ENCODE measurements at regions not wholly inside any gene's neighbourhood (a gene's known extent, or its start where the extent isn't known, plus 50 kb on each side); places are given as distances from the start of the nearest gene placed in this dataset.

GRCh38 chr1:8135250-8135649 is 109.1 kb upstream of the ERRFI1 start:
- Mint-ChIP-seq H3K27me3 (ENCODE audit: unreplicated experiment) (peaks cover 1% of the 10 kb centered on the region), H3K4me1 (ENCODE audit: unreplicated experiment) (peaks cover 6% of the 10 kb centered on the region), H3K9me3 (ENCODE audit: unreplicated experiment) (no peaks in the 10 kb centered on the region), H3K27ac (ENCODE audit: unreplicated experiment) (no peak overlapping the region), H3K36me3 (ENCODE audit: low read depth, unreplicated experiment) (no peaks in the 10 kb centered on the region), H3K4me3 (ENCODE audit: unreplicated experiment) (no peak overlapping the region)
- TF ChIP-seq, protein P1, sequence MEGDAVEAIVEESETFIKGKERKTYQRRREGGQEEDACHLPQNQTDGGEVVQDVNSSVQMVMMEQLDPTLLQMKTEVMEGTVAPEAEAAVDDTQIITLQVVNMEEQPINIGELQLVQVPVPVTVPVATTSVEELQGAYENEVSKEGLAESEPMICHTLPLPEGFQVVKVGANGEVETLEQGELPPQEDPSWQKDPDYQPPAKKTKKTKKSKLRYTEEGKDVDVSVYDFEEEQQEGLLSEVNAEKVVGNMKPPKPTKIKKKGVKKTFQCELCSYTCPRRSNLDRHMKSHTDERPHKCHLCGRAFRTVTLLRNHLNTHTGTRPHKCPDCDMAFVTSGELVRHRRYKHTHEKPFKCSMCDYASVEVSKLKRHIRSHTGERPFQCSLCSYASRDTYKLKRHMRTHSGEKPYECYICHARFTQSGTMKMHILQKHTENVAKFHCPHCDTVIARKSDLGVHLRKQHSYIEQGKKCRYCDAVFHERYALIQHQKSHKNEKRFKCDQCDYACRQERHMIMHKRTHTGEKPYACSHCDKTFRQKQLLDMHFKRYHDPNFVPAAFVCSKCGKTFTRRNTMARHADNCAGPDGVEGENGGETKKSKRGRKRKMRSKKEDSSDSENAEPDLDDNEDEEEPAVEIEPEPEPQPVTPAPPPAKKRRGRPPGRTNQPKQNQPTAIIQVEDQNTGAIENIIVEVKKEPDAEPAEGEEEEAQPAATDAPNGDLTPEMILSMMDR (IDR thresholded peaks at IDR 0.05; ENCODE audit: unreplicated experiment): no peak
- DNase-seq (ENCODE audit: low spot score): no peak

DNA sequence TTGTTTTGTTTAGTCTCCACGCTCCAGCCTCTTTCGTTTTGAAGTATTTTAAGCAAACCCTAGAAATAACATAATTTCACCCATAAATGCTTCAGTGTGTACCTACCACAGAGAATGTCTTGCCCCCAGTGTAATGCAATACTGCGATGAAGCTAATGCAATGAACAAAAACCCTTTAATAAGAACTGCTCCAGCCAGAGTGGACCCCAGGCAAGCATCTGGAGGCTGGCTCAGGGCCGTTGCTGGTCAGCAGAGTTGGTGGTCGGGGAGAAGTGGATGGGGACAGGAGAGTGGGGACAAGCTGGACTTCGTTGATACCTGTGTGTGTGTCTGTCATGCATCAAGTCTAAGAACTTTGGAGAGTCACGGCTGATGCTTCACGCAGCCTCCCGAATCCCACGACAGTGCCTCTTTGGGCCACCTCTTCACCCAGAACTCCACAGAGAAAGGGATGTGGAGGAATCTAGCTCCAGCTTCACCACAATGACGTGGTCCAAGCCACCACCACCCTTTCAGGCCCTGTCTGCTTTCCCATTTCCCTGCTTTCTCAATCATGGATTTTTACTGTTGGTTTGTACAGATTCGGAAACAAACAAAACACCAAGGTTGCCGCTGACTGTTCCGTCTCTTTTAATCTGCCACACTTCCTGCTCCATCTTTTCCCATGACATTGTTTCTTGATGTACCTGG is 108.6 kb upstream of the ERRFI1 start:
- no peak for DNase-seq (ENCODE audit: low spot score)
- Mint-ChIP-seq H3K4me3 (ENCODE audit: unreplicated experiment) (no peak overlapping the region), H3K27me3 (ENCODE audit: unreplicated experiment) (peaks cover 1% of the 10 kb centered on the region), H3K36me3 (ENCODE audit: low read depth, unreplicated experiment) (no peaks in the 10 kb centered on the region), H3K4me1 (ENCODE audit: unreplicated experiment) (peaks cover 6% of the 10 kb centered on the region), H3K27ac (ENCODE audit: unreplicated experiment) (no peak overlapping the region), H3K9me3 (ENCODE audit: unreplicated experiment) (no peaks in the 10 kb centered on the region)
- TF ChIP-seq, protein P1 (IDR thresholded peaks at IDR 0.05; ENCODE audit: unreplicated experiment): no peak

GRCh38 chr1:8133657-8134430 is 107.7 kb upstream of the ERRFI1 start:
- no peaks in the 10 kb centered on the region for H3K9me3 Mint-ChIP-seq (ENCODE audit: unreplicated experiment)
- peaks cover 1% of the 10 kb centered on the region for H3K27me3 Mint-ChIP-seq (ENCODE audit: unreplicated experiment)
- H3K4me1 Mint-ChIP-seq (ENCODE audit: unreplicated experiment): peaks cover 6% of the 10 kb centered on the region
- no peak overlapping the region for H3K4me3 Mint-ChIP-seq (ENCODE audit: unreplicated experiment)
- TF ChIP-seq, protein P1 (IDR thresholded peaks at IDR 0.05; ENCODE audit: unreplicated experiment): no peak
- H3K36me3 Mint-ChIP-seq (ENCODE audit: low read depth, unreplicated experiment): no peaks in the 10 kb centered on the region
- no peak overlapping the region for H3K27ac Mint-ChIP-seq (ENCODE audit: unreplicated experiment)
- DNase-seq (ENCODE audit: low spot score): no peak

DNA sequence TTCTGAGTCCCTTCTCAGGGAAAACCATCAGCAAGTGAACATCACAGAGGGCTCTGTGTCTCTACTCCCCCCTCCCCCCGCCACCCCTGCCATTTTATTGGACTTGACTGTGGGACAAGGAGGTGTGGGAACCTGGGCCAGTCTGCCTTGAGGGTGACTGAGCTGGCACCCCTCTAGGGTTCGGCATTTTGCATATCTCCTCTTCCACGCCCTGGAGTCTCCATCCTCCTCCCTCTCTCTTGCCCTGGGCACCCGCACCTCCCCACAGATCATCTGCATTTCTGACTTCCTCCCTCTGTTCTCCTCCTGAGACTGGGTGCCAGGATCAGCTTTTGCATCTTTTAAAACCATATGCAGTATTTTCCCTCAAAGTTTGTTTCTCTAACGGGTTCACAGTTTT is 107.1 kb upstream of the ERRFI1 start:
- TF ChIP-seq, protein P1 (IDR thresholded peaks at IDR 0.05; ENCODE audit: unreplicated experiment): no peak
- Mint-ChIP-seq H3K27ac (ENCODE audit: unreplicated experiment) (no peak overlapping the region), H3K4me1 (ENCODE audit: unreplicated experiment) (peaks cover 6% of the 10 kb centered on the region), H3K27me3 (ENCODE audit: unreplicated experiment) (peaks cover 1% of the 10 kb centered on the region), H3K36me3 (ENCODE audit: low read depth, unreplicated experiment) (no peaks in the 10 kb centered on the region), H3K9me3 (ENCODE audit: unreplicated experiment) (no peaks in the 10 kb centered on the region), H3K4me3 (ENCODE audit: unreplicated experiment) (no peak overlapping the region)
- DNase-seq (ENCODE audit: low spot score): no peak

- Mint-ChIP-seq H3K4me3 (ENCODE audit: unreplicated experiment) (no peak overlapping the region), H3K27ac (ENCODE audit: unreplicated experiment) (no peak overlapping the region), H3K4me1 (ENCODE audit: unreplicated experiment) (peaks cover 19% of the 10 kb centered on the region), H3K36me3 (ENCODE audit: low read depth, unreplicated experiment) (peaks cover 7% of the 10 kb centered on the region), H3K27me3 (ENCODE audit: unreplicated experiment) (peaks cover 7% of the 10 kb centered on the region), H3K9me3 (ENCODE audit: unreplicated experiment) (peaks cover 6% of the 10 kb centered on the region)
- TF ChIP-seq, protein P1 (IDR thresholded peaks at IDR 0.05; ENCODE audit: unreplicated experiment): no peak
- DNase-seq (ENCODE audit: low spot score): no peak
Observed at GRCh38 chr1:8127171-8127641, 101.1 kb upstream of the ERRFI1 start.

Data from endothelial cell (in vitro differentiated cells).